ENCODE measurements at regions not wholly inside any gene's neighbourhood (a gene's known extent, or its start where the extent isn't known, plus 50 kb on each side); places are given as distances from the start of the nearest gene placed in this dataset.

- WGBS, 2 experiments (ENCODE audit: extremely low coverage in 1 of 2, insufficient coverage in 1 of 2, insufficient read length in 1 of 2, insufficient replicate concordance in 2 of 2, low coverage in 1 of 2, low lambda C conversion rate in 2 of 2, missing lambda C conversion rate in 1 of 2) = 92% methylated on average over 1 of the region's 1 CpG; no CpG with 5 or more reads in 1 of the 2 experiments
- Histone ChIP-seq H2AFZ (ENCODE audit: low read length) (no peak overlapping the region), H3K36me3 (ENCODE audit: control insufficient read depth in 2 of 4, insufficient read depth in 4 of 4, low read length in 3 of 4) (no peaks in the 10 kb centered on the region), H4K20me1 (replicated peaks in 1 of 2; ENCODE audit: control insufficient read depth in 1 of 2, insufficient read depth in 2 of 2, low read length in 2 of 2) (no peaks in the 10 kb centered on the region), H3K4me1 (replicated peaks in 1 of 4; ENCODE audit: control insufficient read depth in 3 of 4, insufficient read depth in 4 of 4, low read length in 3 of 4) (peaks cover 3 to 13% (median 9%) of the 10 kb centered on the region in 4 experiments), H3K23me2 (ENCODE audit: low read depth, low read length) (no peaks in the 10 kb centered on the region), H2AK5ac (ENCODE audit: low read depth, low read length) (no peak overlapping the region), H3K18ac (ENCODE audit: extremely low read depth, low read length) (no peak overlapping the region), H4K8ac (ENCODE audit: extremely low read depth, insufficient read depth, low read length) (no peak overlapping the region; the same call in 1 of the 2 replicates), H4K91ac (replicated peaks; ENCODE audit: insufficient read length, low read length) (no peak overlapping the region), H3K23ac (ENCODE audit: insufficient read length) (no peak overlapping the region), H2BK120ac (replicated peaks; ENCODE audit: low read depth, low read length) (no peak overlapping the region), H3K4me2 (ENCODE audit: insufficient read depth in 1 of 2, low read depth in 2 of 2, low read length in 2 of 2) (no peak overlapping the region), H2BK15ac (ENCODE audit: low read length) (no peak overlapping the region), H3K9me3 (ENCODE audit: insufficient read depth in 2 of 2, low read depth in 1 of 2, low read length in 1 of 2) (no peaks in the 10 kb centered on the region), H3K79me1 (ENCODE audit: low read depth, low read length) (no peaks in the 10 kb centered on the region), H3K79me2 (ENCODE audit: control insufficient read depth in 1 of 2, insufficient read depth in 2 of 2, low read length in 2 of 2) (no peaks in the 10 kb centered on the region), H3K4me3 (ENCODE audit: extremely low read depth in 1 of 4, insufficient read depth in 2 of 4, low read depth in 3 of 4, low read length in 4 of 4) (no peak overlapping the region), H2BK5ac (ENCODE audit: low read depth, low read length) (no peak overlapping the region), H3K56ac (replicated peaks; ENCODE audit: insufficient read length, low read depth, low read length) (no peak overlapping the region), H3K9ac (replicated peaks in 1 of 4; ENCODE audit: extremely low read depth in 1 of 4, low read depth in 3 of 4, low read length in 3 of 4) (no peak overlapping the region), H3K27me3 (replicated peaks in 1 of 4; ENCODE audit: control insufficient read depth in 3 of 4, extremely low read depth in 1 of 4, insufficient read depth in 3 of 4, low read length in 3 of 4) (no peaks in the 10 kb centered on the region), H3K4ac (replicated peaks; ENCODE audit: insufficient read length, low read depth, low read length) (no peak overlapping the region), H2BK20ac (ENCODE audit: low read length) (no peak overlapping the region), H4K5ac (ENCODE audit: insufficient read length, low read depth, low read length) (no peak overlapping the region), H2BK12ac (ENCODE audit: low read depth, low read length) (no peak overlapping the region), H3K27ac (ENCODE audit: low read depth, low read length) (no peak overlapping the region), H3K14ac (ENCODE audit: insufficient read length) (no peak overlapping the region)
- FAIRE-seq (no peak), DNase-seq (ENCODE audit: low read depth in 1 of 2, low spot score in 2 of 2) (no peak)
- ChIA-PET CTCF (ENCODE audit: partially characterized antibody) (interaction anchor here (0.8 to 1.5 kb wide), 3 partner anchors 9 to 211 kb away, joined by 3 to 6 read pairs (median 3); partner anchors contain the start of gene BMP4), POLR2A (ENCODE audit: partially characterized antibody) (no interaction called here)
- TF ChIP-seq CBX5 (IDR thresholded peaks at IDR 0.05; ENCODE audit: low read depth, low read length) = no peak
- TF ChIP-seq SIN3A (conservative IDR thresholded peaks at IDR 0.05 in 1 of 2, IDR thresholded peaks at IDR 0.05 in 1 of 2; ENCODE audit: low read depth in 1 of 2, low read length in 2 of 2) = no peak
- TF ChIP-seq, protein P1, sequence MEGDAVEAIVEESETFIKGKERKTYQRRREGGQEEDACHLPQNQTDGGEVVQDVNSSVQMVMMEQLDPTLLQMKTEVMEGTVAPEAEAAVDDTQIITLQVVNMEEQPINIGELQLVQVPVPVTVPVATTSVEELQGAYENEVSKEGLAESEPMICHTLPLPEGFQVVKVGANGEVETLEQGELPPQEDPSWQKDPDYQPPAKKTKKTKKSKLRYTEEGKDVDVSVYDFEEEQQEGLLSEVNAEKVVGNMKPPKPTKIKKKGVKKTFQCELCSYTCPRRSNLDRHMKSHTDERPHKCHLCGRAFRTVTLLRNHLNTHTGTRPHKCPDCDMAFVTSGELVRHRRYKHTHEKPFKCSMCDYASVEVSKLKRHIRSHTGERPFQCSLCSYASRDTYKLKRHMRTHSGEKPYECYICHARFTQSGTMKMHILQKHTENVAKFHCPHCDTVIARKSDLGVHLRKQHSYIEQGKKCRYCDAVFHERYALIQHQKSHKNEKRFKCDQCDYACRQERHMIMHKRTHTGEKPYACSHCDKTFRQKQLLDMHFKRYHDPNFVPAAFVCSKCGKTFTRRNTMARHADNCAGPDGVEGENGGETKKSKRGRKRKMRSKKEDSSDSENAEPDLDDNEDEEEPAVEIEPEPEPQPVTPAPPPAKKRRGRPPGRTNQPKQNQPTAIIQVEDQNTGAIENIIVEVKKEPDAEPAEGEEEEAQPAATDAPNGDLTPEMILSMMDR (IDR thresholded peaks at IDR 0.05; ENCODE audit: control extremely low read depth in 1 of 3, insufficient read depth in 1 of 3, low read depth in 1 of 3, low read length in 3 of 3) = no peak
- no peak for TF ChIP-seq TAF7 (optimal IDR thresholded peaks at IDR 0.05; ENCODE audit: borderline replicate concordance, low read depth, low read length)
- TF ChIP-seq SIRT6 (IDR thresholded peaks at IDR 0.05; ENCODE audit: low read length) = no peak
- no peak for TF ChIP-seq PHF8 (conservative IDR thresholded peaks at IDR 0.05; ENCODE audit: low read depth, low read length)
- TF ChIP-seq SAP30 (IDR thresholded peaks at IDR 0.05; ENCODE audit: insufficient read depth, insufficient replicate concordance, low read length) = no peak
- TF ChIP-seq ATF2 (IDR thresholded peaks at IDR 0.05; ENCODE audit: low read length) = no peak
- TF ChIP-seq CBX8 (IDR thresholded peaks at IDR 0.05; ENCODE audit: borderline replicate concordance, low read depth, low read length) = no peak
- no peak for TF ChIP-seq CREB1 (IDR thresholded peaks at IDR 0.05)
These were observed 211.8 kb downstream of the BMP4 start for GRCh38 chr14:53744857-53745256.

Data from H1 (cell line).